Stimulated activated naive B cell treated with anti-CD40 and anti-IgM and Interleukin-4, amounts not matched to agents 10 μg/mL and 1 μg/mL and 100 μg/mL, for 72 hours (primary cell): ENCODE measurements at regions not wholly inside any gene's neighbourhood (a gene's known extent, or its start where the extent isn't known, plus 50 kb on each side); places are given as distances from the start of the nearest gene placed in this dataset.

Experiments used
- ATAC-seq, 2 donors: fragments of 150-1000 bp; cut with Tn5 transposase; replicated peaks; 2 replicates each; pipeline ENCODE4 v1.10.0; 2021; ENCODE audit warnings: moderate library complexity in 1 of 2
- DNase-seq: peaks from one replicate; pipeline ENCODE4 v3.0.0; 2021
- H3K27ac Mint-ChIP-seq: one replicate; pipeline ENCODE4 v1.8.0; 2022; ENCODE audit warnings: mild to moderate bottlenecking, mixed read lengths
- H3K27me3 Mint-ChIP-seq, 2 donors: one replicate each; pipeline ENCODE4 v1.8.0; 2022; ENCODE audit warnings: mixed read lengths in 2 of 2
- H3K36me3 Mint-ChIP-seq, 2 donors: one replicate each; pipeline ENCODE4 v1.8.0; 2022; ENCODE audit warnings: mixed read lengths in 2 of 2, mild to moderate bottlenecking in 1 of 2
- H3K4me1 Mint-ChIP-seq, 2 donors: one replicate each; pipeline ENCODE4 v1.8.0; 2022; ENCODE audit warnings: mixed read lengths in 2 of 2, mild to moderate bottlenecking in 1 of 2
- H3K4me3 Mint-ChIP-seq, 2 donors: one replicate each; pipeline ENCODE4 v1.8.0; 2022; ENCODE audit warnings: mild to moderate bottlenecking in 2 of 2, mixed read lengths in 2 of 2, moderate library complexity in 1 of 2
- H3K9me3 Mint-ChIP-seq, 2 donors: one replicate each; pipeline ENCODE4 v1.8.0; 2022; ENCODE audit warnings: mixed read lengths in 2 of 2, mild to moderate bottlenecking in 1 of 2

- Mint-ChIP-seq H3K27me3 (peaks cover 7 to 8% of the 10 kb centered on the region in 2 donors), H3K36me3 (no peaks in the 10 kb centered on the region), H3K4me1 (no peaks in the 10 kb centered on the region), H3K9me3 (no peaks in the 10 kb centered on the region), H3K27ac (no peak overlapping the region), H3K4me3 (no peak overlapping the region)
- ATAC-seq, result no peak
- DNase-seq, result no peak
Measured at GRCh38 chr9:96080364-96080763, 204.9 kb downstream of the ERCC6L2 start.

- Mint-ChIP-seq H3K36me3 (no peaks in the 10 kb centered on the region), H3K27ac (no peak overlapping the region), H3K9me3 (no peaks in the 10 kb centered on the region), H3K4me3 (no peak overlapping the region), H3K4me1 (no peaks in the 10 kb centered on the region), H3K27me3 (peaks cover 7 to 8% of the 10 kb centered on the region in 2 donors)
- DNase-seq (no peak), ATAC-seq (no peak)
Measured at GRCh38 chr9:96079779-96080178, 204.3 kb downstream of the ERCC6L2 start.

- no peak overlapping the region for H3K27ac Mint-ChIP-seq
- H3K27me3 Mint-ChIP-seq, result peaks cover 7 to 8% of the 10 kb centered on the region in 2 donors
- DNase-seq, result no peak
- no peaks in the 10 kb centered on the region for H3K9me3 Mint-ChIP-seq
- no peak overlapping the region for H3K4me3 Mint-ChIP-seq
- no peak for ATAC-seq
- no peaks in the 10 kb centered on the region for H3K36me3 Mint-ChIP-seq
- no peaks in the 10 kb centered on the region for H3K4me1 Mint-ChIP-seq
Measured at GRCh38 chr9:96078897-96079490, 203.5 kb downstream of the ERCC6L2 start.

GRCh38 chr9:96075757-96076156, 200.3 kb downstream of the ERCC6L2 start:
- Mint-ChIP-seq H3K27ac (no peak overlapping the region), H3K36me3 (no peaks in the 10 kb centered on the region), H3K27me3 (peaks cover 8 to 10% of the 10 kb centered on the region in 2 donors), H3K9me3 (no peaks in the 10 kb centered on the region), H3K4me3 (no peak overlapping the region), H3K4me1 (no peaks in the 10 kb centered on the region)
- ATAC-seq, result no peak
- DNase-seq, result no peak

- no peaks in the 10 kb centered on the region for H3K36me3 Mint-ChIP-seq
Measured at GRCh38 chr9:96075111-96075510, 199.6 kb downstream of the ERCC6L2 start.

GRCh38 chr9:96073531-96074480, 198.3 kb downstream of the ERCC6L2 start:
- H3K36me3 Mint-ChIP-seq, result no peaks in the 10 kb centered on the region
- H3K4me3 Mint-ChIP-seq, result no peak overlapping the region
- H3K27me3 Mint-ChIP-seq, result peaks cover 5 to 9% of the 10 kb centered on the region in 2 donors
- no peaks in the 10 kb centered on the region for H3K4me1 Mint-ChIP-seq
- no peak overlapping the region for H3K27ac Mint-ChIP-seq
- no peak for ATAC-seq
- no peak for DNase-seq
- H3K9me3 Mint-ChIP-seq, result no peaks in the 10 kb centered on the region

More at GRCh38 chr9:96075111-96075510, 199.6 kb downstream of the ERCC6L2 start:
- no peaks in the 10 kb centered on the region for H3K4me1 Mint-ChIP-seq
- H3K27ac Mint-ChIP-seq, result no peak overlapping the region
- H3K9me3 Mint-ChIP-seq, result no peaks in the 10 kb centered on the region
- peaks cover 5 to 6% of the 10 kb centered on the region in 2 donors for H3K27me3 Mint-ChIP-seq
- H3K4me3 Mint-ChIP-seq, result no peak overlapping the region
- DNase-seq (no peak), ATAC-seq (no peak)

- Mint-ChIP-seq H3K27ac (no peak overlapping the region), H3K4me3 (no peak overlapping the region), H3K4me1 (no peaks in the 10 kb centered on the region), H3K36me3 (no peaks in the 10 kb centered on the region), H3K27me3 (peaks cover 5 to 9% of the 10 kb centered on the region in 2 donors), H3K9me3 (no peaks in the 10 kb centered on the region)
- DNase-seq, result no peak
- ATAC-seq, result no peak
Measured at GRCh38 chr9:96072930-96073329, 197.4 kb downstream of the ERCC6L2 start.

GRCh38 chr9:96071815-96072124, 196.3 kb downstream of the ERCC6L2 start:
- H3K4me3 Mint-ChIP-seq, result no peak overlapping the region
- peaks cover 5 to 9% of the 10 kb centered on the region in 2 donors for H3K27me3 Mint-ChIP-seq
- H3K36me3 Mint-ChIP-seq, result no peaks in the 10 kb centered on the region
- no peaks in the 10 kb centered on the region for H3K9me3 Mint-ChIP-seq
- no peak overlapping the region for H3K27ac Mint-ChIP-seq
- ATAC-seq, result peak; percentile 16 to 55
- no peaks in the 10 kb centered on the region for H3K4me1 Mint-ChIP-seq
- no peak for DNase-seq

GRCh38 chr9:96071076-96071814, 195.8 kb downstream of the ERCC6L2 start:
- no peak overlapping the region for H3K4me3 Mint-ChIP-seq
- H3K9me3 Mint-ChIP-seq, result no peaks in the 10 kb centered on the region
- ATAC-seq (peak; percentile 78 to 92), DNase-seq (peak; percentile 9)
- no peaks in the 10 kb centered on the region for H3K36me3 Mint-ChIP-seq
- H3K27ac Mint-ChIP-seq, result no peak overlapping the region
- peaks cover 5 to 9% of the 10 kb centered on the region in 2 donors for H3K27me3 Mint-ChIP-seq
- no peaks in the 10 kb centered on the region for H3K4me1 Mint-ChIP-seq

GRCh38 chr9:96069629-96070220, 194.2 kb downstream of the ERCC6L2 start:
- H3K4me3 Mint-ChIP-seq, result no peak overlapping the region
- H3K36me3 Mint-ChIP-seq, result no peaks in the 10 kb centered on the region

GRCh38 chr9:96068511-96068910, 193.0 kb downstream of the ERCC6L2 start:
- Mint-ChIP-seq H3K27ac (no peak overlapping the region), H3K27me3 (peaks cover 9 to 14% of the 10 kb centered on the region in 2 donors), H3K9me3 (no peaks in the 10 kb centered on the region), H3K4me3 (no peak overlapping the region), H3K36me3 (no peaks in the 10 kb centered on the region), H3K4me1 (no peaks in the 10 kb centered on the region)
- DNase-seq (no peak), ATAC-seq (no peak)

More at GRCh38 chr9:96069629-96070220, 194.2 kb downstream of the ERCC6L2 start:
- Mint-ChIP-seq H3K27me3 (peaks cover 9% of the 10 kb centered on the region in 2 donors), H3K4me1 (no peaks in the 10 kb centered on the region), H3K27ac (no peak overlapping the region), H3K9me3 (no peaks in the 10 kb centered on the region)
- DNase-seq (no peak), ATAC-seq (no peak)

GRCh38 chr9:96067600-96067999, 192.1 kb downstream of the ERCC6L2 start:
- DNase-seq, result no peak
- Mint-ChIP-seq H3K9me3 (no peaks in the 10 kb centered on the region), H3K27ac (no peak overlapping the region), H3K4me1 (no peaks in the 10 kb centered on the region), H3K36me3 (no peaks in the 10 kb centered on the region), H3K4me3 (no peak overlapping the region), H3K27me3 (peaks cover 13 to 14% of the 10 kb centered on the region in 2 donors)
- ATAC-seq, result no peak

GRCh38 chr9:96067004-96067403, 191.5 kb downstream of the ERCC6L2 start:
- no peak for ATAC-seq
- Mint-ChIP-seq H3K4me1 (no peaks in the 10 kb centered on the region), H3K27ac (no peak overlapping the region), H3K36me3 (no peaks in the 10 kb centered on the region), H3K9me3 (no peaks in the 10 kb centered on the region), H3K27me3 (peaks cover 12 to 16% of the 10 kb centered on the region in 2 donors), H3K4me3 (no peak overlapping the region)
- DNase-seq, result no peak
